ENCODE measurements at regions not wholly inside any gene's neighbourhood (a gene's known extent, or its start where the extent isn't known, plus 50 kb on each side); places are given as distances from the start of the nearest gene placed in this dataset.

DNA sequence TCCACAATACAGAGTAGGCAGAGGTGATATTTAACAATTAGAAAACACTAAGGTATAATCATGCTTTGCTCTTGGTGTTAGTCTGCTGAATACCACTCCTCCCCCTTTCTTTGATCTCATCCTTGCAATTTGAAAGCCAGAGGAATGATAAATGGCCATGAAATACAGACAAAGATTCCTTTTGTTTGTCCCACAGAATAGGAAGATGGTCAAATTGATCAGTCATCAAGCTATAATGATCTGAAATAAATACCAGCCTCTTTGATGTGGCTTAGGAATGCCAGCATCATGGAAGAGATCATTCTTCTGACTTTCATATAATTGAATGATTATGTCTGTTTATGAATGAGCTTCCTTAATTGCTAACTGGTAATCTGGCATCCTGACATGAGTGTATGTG is 1541.7 kb upstream of the CDH8 start:
- DNase-seq = no peak

DNA sequence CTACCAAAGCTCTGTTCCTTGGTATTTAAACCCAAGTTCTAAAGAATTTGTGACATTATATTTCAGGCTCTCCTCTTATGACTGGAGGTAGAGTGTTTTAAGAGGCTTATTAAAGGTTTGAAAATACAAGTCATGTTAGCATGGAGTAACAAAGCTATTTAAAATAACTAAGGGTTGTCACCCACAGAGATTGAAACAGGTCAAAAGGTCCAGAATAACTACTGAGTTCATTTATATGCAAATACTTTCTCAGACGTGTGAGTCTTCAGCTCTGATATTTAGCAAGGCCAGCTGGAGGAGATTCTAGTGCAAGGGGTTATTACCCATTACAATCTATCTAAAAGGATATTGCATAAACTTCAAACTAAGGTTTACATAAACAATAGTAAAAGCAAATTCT is 1538.8 kb upstream of the CDH8 start:
- no peak for DNase-seq

DNA sequence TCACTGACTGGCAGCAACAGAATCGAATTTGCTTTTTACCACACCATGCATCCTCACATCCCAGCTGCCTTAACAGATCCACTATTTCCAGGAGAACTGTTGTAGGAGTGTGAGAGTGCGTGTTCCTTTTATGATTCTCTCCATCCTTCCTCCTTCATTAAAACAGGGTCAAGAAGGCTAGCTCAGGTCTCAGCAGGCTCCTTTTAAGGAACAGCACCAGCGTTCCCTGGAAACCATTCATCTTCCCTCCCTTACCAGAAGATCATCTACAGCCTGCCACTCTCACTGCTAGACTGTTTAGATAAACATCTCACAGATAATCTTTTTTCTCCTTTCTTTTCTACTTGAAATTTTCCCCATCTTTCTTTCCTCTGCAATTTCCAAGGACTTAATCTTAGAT is 1531.9 kb upstream of the CDH8 start:
- DNase-seq = no peak

DNA sequence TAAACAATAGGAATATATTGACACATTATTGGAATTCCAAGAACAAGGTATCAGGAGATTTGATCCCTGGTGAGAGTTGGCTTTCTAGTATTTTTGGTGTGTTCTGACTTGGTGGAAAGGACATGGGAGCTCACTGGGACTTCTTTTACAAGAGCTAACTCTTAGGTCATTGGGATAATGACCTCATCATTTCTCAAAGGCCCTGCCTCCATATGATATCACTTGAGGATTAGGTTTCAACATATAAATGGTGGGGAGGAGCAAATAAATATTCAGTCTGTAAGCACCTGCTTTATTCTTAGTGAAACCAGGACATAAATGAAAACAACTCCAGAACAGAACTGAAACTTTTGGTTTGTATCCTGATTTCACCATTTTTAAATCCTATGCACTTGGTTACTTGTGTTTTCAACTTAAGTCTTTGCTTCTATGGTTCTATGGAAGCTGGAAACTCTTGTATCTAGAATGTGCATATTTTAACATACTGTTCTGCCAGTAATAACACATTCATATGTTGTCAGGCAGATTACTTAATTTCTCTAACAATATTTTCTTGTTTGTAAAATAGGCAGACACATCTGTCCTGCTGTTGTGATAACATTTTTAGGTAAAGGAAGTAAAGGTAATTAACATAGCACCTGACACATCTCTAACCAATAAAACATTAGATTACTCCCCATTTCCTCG is 1527.7 kb upstream of the CDH8 start:
- DNase-seq = no peak

DNA sequence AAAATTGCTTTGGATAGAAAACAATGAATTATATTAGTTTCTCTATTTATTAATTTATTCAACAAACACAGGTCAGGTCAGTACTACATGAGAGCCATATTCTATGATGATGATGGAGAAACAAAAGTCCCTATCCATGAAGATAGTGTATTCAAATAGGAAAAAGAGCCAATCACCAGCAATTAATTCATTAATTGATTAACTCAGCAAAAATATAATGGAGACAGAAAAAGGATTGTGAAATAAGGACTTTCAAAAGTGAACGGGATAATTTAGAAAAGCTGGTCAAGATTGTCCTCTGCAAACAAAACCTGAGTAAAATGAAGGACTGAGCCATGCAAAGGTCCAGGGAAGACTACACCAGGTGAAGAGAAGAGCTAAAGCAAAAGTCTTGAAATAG is 1517.7 kb upstream of the CDH8 start:
- no peak for DNase-seq

DNA sequence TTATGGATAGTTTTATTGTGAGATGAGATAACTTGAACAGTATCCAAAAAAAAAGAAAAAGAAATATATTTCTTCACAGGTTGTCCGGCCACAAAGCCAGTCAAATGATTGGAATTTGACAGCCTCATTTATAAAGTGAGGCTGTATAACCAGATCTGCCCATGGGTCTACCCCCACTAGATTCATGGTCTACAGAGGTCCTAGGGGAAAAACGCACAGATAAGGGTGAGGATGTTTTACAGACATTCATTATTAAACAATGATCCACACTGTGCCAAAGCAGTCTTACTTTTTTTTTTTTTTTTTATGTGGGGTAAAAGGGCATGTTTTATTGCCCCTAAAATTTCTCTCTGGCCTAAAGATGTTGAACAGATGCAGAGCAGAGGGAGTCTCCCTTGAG is 1503.0 kb upstream of the CDH8 start:
- no peak for DNase-seq

- DNase-seq = no peak
These were observed 1494.7 kb upstream of the CDH8 start for GRCh38 chr16:63530974-63531373.

- peak; percentile 0 for DNase-seq
These were observed 1494.0 kb upstream of the CDH8 start for GRCh38 chr16:63530208-63530607.

GRCh38 chr16:63527404-63527803 is 1491.2 kb upstream of the CDH8 start:
- no peak for DNase-seq

DNA sequence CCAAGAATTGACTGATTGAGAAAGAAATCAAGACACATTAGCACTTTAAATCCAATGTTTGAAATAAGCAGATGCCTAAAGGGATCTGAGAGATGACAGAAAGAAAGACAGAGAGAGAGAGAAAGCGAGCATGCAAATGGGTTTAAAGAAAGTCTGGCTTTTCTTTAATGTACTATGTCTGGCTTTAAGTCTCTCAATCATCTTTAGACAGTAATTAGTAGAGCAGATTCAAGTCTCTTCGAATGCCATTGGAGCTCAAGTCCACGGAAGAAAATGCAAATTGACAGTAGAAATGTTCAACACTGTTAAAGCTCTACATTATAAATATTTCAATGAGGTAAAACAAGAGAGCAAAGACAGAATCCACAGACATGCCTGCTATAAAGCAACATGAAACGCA is 1480.2 kb upstream of the CDH8 start:
- DNase-seq = no peak

- no peak for DNase-seq
These were observed 1476.7 kb upstream of the CDH8 start for GRCh38 chr16:63512910-63513309.

GRCh38 chr16:63497408-63497807 is 1461.2 kb upstream of the CDH8 start:
- no peak for DNase-seq

GRCh38 chr16:63496282-63496681 is 1460.0 kb upstream of the CDH8 start:
- no peak for DNase-seq

DNA sequence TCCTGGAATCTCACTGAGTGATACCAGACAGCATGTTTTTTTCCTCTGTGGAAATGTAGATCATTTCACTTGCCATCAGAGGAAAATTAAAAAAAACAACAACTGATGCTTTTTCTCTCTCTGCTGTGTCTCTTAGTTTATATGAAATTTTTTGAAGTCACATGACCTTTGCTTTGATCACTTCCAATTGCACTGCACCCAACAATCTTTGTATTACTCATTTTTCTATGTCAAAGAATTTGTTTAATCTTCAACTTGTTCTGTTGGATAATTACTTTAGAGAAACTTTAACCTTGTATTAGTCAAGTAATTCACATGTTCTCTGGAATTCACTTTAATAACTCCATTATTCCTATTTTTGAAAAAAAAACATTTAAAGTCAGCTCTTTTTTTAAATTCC is 1452.7 kb upstream of the CDH8 start:
- DNase-seq = no peak

DNA sequence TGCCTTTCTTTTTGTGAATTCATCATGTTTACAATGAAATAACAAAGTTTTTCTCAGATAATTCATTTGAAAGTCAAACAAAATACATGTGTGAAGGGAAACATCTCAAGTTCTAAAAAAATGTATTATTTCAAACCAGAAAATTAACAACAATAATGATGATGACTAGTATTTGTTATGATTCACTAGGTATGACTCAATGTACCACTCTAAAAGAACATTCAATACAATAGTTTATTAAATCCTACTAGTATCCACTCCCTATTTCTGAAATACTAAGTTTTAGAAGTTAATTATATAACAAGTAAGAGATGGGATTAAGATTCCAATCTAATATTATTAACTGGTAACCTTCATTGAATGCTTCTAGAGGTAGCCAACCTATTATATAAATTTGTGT is 1444.8 kb upstream of the CDH8 start:
- DNase-seq = no peak

GRCh38 chr16:63473725-63474124 is 1437.5 kb upstream of the CDH8 start:
- no peak for DNase-seq

GRCh38 chr16:63467513-63467912 is 1431.3 kb upstream of the CDH8 start:
- no peak for DNase-seq

DNA sequence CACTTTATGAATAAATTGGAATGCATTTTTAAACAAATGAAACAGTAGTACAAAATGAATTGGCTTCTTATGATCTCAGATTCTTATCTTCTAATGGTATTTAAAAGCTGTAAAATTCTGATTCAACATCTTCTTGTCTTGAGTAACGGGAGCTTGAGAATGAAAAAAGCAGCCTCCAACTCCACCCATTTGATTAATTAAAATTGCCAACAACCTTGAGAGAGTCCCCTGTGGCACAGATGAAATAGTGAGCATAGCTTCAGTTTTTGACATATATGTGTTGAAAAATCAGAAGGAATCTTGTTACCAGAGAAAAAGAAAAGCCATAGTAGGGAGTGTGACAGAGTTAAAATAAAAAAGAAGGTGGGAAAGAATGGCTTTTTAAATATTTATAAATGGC is 1426.1 kb upstream of the CDH8 start:
- no peak for DNase-seq

- DNase-seq = peak; percentile 1
These were observed 1425.1 kb upstream of the CDH8 start for GRCh38 chr16:63461248-63461841.

DNA sequence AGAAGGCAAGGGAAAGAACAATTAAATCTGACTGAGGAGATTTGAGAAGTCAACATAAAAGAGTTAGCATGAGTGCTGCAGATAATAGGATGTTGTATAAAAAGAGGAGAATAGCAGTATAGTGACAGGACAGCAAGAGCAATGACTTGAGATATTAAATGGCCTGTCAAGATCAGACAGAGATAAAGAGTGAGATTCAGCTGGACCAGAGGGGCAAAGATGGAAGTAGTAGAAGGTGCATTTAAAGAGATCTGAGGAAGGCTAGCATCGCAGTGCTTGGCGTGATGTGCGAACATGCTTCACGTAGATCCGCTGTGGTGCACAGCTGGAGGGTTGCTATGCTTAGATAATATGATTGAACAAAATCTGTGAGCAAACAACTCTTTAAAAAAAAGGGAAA is 1422.6 kb upstream of the CDH8 start:
- DNase-seq = no peak

DNA sequence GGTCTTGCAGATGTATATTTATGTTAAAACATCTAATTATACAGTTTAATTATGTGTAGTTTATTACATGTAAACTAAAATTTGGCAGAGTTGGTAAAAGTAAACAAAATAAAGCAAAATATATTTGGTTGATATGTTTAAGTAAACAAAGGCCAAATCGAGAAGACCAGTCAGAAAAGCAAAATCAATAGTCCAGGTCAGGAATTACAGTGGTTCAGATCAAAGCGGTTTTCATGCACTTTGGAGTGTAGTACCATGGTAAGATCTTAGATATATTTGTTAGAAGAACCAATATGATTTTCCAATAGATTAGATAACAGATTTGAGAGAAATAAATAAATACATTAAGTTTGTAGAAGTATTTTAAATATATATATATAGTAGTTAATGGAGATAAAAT is 1421.6 kb upstream of the CDH8 start:
- DNase-seq = no peak

DNA sequence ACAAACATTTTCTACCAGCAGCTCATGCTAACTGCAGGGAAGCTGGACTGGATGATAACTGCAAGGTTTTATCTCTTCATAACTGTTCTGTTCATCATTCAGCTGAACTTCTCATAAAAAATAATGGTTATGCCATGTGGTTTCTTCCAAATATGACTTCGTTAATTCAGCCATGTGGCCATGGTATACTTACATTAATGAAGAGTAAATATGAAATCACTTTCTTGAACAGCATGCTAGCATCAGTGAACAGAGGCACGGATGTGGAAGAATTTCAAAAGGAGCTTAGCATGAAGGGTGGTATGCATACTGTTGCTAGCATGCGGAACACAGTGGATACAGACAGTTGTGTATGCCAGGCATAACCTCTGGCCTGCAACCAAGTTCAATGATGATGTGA is 1417.0 kb upstream of the CDH8 start:
- DNase-seq = no peak

DNA sequence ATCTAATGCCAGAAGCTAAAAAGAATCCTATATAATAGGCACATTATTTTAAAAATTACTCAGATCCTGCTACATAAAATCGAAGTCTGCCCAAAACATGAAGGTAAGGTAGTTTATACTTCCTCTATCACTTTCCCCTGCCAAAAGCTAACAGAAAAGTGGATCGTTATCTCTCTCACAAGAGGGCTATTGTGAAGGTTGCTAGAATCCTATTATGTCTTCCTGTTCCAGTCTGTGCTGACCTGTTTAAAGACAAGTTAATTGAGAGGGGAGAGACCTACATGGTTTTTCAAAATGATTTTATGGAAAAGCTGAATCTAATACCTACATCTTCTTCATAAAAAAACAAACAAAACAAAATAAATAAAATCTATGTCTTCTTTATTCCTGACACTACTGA is 1410.9 kb upstream of the CDH8 start:
- DNase-seq = no peak

DNA sequence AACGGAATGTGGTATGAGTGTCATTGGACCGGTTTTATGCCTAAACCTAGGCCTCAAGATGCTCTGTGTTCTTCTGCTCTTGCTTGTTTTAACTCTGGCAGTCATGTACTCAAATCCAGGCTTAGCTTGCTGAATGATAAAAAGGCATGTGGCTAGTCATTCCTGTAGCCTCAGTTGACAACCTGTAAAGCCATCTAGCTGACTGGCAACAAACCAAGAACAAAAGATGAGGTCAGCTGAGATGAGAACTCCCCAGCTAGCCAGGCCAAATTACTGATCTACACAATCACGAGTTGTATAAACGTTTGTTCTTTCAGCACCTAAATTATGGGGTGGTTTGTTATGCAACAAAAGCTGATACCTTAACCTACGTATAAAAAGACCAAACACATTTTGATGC is 1406.0 kb upstream of the CDH8 start:
- DNase-seq = no peak

DNA sequence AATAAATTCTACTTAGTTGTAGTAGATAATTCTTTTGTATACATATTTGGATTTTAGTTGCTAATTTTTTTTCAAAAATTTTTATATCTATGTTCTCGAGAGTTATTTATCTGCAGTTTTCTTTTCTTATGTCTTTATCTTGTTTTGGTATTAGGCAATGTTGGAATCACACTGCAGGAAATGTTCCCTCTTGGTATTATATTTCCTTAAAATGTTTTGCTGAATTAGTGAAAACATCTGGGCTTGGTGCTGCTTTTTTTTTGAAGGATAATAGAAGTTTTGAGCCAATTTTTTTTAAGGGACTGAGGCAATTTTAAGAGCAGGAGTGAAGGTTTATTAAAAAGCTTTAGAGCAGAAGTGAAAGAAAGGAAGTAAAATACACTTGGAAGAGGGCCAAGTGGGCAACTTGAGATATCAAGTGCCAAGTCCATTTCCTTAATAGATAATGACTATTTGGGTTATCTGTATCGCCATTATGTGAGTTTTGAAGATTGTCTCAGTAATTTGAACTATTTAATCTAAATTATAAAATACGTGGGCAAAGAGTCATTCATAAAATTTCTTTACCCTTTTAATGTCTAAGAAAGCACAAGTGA is 1390.1 kb upstream of the CDH8 start:
- DNase-seq = no peak
